ENCODE measurements at regions not wholly inside any gene's neighbourhood (a gene's known extent, or its start where the extent isn't known, plus 50 kb on each side); places are given as distances from the start of the nearest gene placed in this dataset.

GRCh38 chr1:116825720-116826438 is 71.6 kb downstream of the CD2 start:
- Histone ChIP-seq H3K36me3 (no peaks in the 10 kb centered on the region), H3K27ac (replicated peaks) (peak overlapping the region; percentile 53), H3K4me1 (peaks cover 22% of the 10 kb centered on the region), H3K9me3 (replicated peaks) (no peaks in the 10 kb centered on the region), H3K4me3 (peak overlapping the region; percentile 4), H3K27me3 (ENCODE audit: low read depth) (no peaks in the 10 kb centered on the region)
- no peak for TF ChIP-seq CTCF (IDR thresholded peaks at IDR 0.05; ENCODE audit: borderline replicate concordance)
- intact Hi-C loops (cut with micrococcal nuclease) = no loop called here
- DNase-seq = no peak

GRCh38 chr1:116826818-116827606 is 72.8 kb downstream of the CD2 start:
- no peak overlapping the region for H3K4me3 ChIP-seq
- H3K36me3 ChIP-seq = no peaks in the 10 kb centered on the region
- no peak for TF ChIP-seq CTCF (IDR thresholded peaks at IDR 0.05; ENCODE audit: borderline replicate concordance)
- H3K27me3 ChIP-seq (ENCODE audit: low read depth) = no peaks in the 10 kb centered on the region
- peaks cover 22% of the 10 kb centered on the region for H3K4me1 ChIP-seq
- no peak for DNase-seq
- intact Hi-C loops (cut with micrococcal nuclease) = no loop called here
- H3K9me3 ChIP-seq (replicated peaks) = no peaks in the 10 kb centered on the region
- H3K27ac ChIP-seq (replicated peaks) = no peak overlapping the region

- TF ChIP-seq CTCF (IDR thresholded peaks at IDR 0.05; ENCODE audit: borderline replicate concordance) = no peak
- intact Hi-C loops (cut with micrococcal nuclease) = no loop called here
- Histone ChIP-seq H3K27me3 (ENCODE audit: low read depth) (no peaks in the 10 kb centered on the region), H3K27ac (replicated peaks) (no peak overlapping the region), H3K9me3 (replicated peaks) (no peaks in the 10 kb centered on the region), H3K4me3 (no peak overlapping the region), H3K36me3 (no peaks in the 10 kb centered on the region), H3K4me1 (peaks cover 22% of the 10 kb centered on the region)
- no peak for DNase-seq
Observed at GRCh38 chr1:116827607-116828105, 73.4 kb downstream of the CD2 start.

GRCh38 chr1:116832308-116832931 is 77.3 kb upstream of the PTGFRN start:
- peaks cover 9% of the 10 kb centered on the region for H3K4me1 ChIP-seq
- no peak for TF ChIP-seq CTCF (IDR thresholded peaks at IDR 0.05; ENCODE audit: borderline replicate concordance)
- intact Hi-C loops (cut with micrococcal nuclease) = no loop called here
- H3K27me3 ChIP-seq (ENCODE audit: low read depth) = no peaks in the 10 kb centered on the region
- no peak for DNase-seq
- H3K36me3 ChIP-seq = no peaks in the 10 kb centered on the region
- H3K9me3 ChIP-seq (replicated peaks) = peaks cover 4% of the 10 kb centered on the region
- H3K27ac ChIP-seq (replicated peaks) = no peak overlapping the region
- H3K4me3 ChIP-seq = no peak overlapping the region

- Histone ChIP-seq H3K4me1 (peaks cover 9% of the 10 kb centered on the region), H3K9me3 (replicated peaks) (peaks cover 6% of the 10 kb centered on the region), H3K4me3 (no peak overlapping the region), H3K36me3 (no peaks in the 10 kb centered on the region), H3K27me3 (ENCODE audit: low read depth) (no peaks in the 10 kb centered on the region), H3K27ac (replicated peaks) (no peak overlapping the region)
- intact Hi-C loops (cut with micrococcal nuclease) = no loop called here
- no peak for TF ChIP-seq CTCF (IDR thresholded peaks at IDR 0.05; ENCODE audit: borderline replicate concordance)
- DNase-seq = no peak
Observed at GRCh38 chr1:116832932-116833578, 76.7 kb upstream of the PTGFRN start.

All from left ventricle myocardium inferior (tissue), 1 donor.